ENCODE measurements at regions not wholly inside any gene's neighbourhood (a gene's known extent, or its start where the extent isn't known, plus 50 kb on each side); places are given as distances from the start of the nearest gene placed in this dataset.
"Not testable (repeated sequence)": the region's sequence is repeated elsewhere in the genome, so short reads cannot be mapped to it uniquely, and the experiment has no call there.

- Histone ChIP-seq H3K9me3 (ENCODE audit: insufficient read depth, low read depth, low read length) (no peaks in the 10 kb centered on the region; the same call in 1 of the 2 replicates), H3K36me3 (ENCODE audit: insufficient read depth, low read length) (no peaks in the 10 kb centered on the region), H3K27me3 (ENCODE audit: insufficient read depth, low read length, poor library complexity, severe bottlenecking) (no peaks in the 10 kb centered on the region), H3K9ac (ENCODE audit: low read depth, low read length, poor library complexity, severe bottlenecking) (no peak overlapping the region), H3K4me3 (ENCODE audit: low read length, poor library complexity, severe bottlenecking) (no peak overlapping the region), H3K4me2 (ENCODE audit: low read depth, low read length, poor library complexity, severe bottlenecking) (no peak overlapping the region), H3K4me1 (ENCODE audit: insufficient read depth, low read length, poor library complexity, severe bottlenecking) (no peaks in the 10 kb centered on the region), H3K79me2 (ENCODE audit: insufficient read depth, low read length) (no peaks in the 10 kb centered on the region), H2AFZ (ENCODE audit: low read length) (no peak overlapping the region), H3F3A (ENCODE audit: low read depth) (no peaks in the 10 kb centered on the region), H4K20me1 (ENCODE audit: insufficient read depth, low read length, poor library complexity, severe bottlenecking) (no peaks in the 10 kb centered on the region), H3K9me2 (replicated peaks; ENCODE audit: low read depth, low read length) (no peaks in the 10 kb centered on the region)
- no peak for TF ChIP-seq EZH2phosphoT487 (IDR thresholded peaks at IDR 0.05; ENCODE audit: borderline replicate concordance)
- TF ChIP-seq, protein P1, sequence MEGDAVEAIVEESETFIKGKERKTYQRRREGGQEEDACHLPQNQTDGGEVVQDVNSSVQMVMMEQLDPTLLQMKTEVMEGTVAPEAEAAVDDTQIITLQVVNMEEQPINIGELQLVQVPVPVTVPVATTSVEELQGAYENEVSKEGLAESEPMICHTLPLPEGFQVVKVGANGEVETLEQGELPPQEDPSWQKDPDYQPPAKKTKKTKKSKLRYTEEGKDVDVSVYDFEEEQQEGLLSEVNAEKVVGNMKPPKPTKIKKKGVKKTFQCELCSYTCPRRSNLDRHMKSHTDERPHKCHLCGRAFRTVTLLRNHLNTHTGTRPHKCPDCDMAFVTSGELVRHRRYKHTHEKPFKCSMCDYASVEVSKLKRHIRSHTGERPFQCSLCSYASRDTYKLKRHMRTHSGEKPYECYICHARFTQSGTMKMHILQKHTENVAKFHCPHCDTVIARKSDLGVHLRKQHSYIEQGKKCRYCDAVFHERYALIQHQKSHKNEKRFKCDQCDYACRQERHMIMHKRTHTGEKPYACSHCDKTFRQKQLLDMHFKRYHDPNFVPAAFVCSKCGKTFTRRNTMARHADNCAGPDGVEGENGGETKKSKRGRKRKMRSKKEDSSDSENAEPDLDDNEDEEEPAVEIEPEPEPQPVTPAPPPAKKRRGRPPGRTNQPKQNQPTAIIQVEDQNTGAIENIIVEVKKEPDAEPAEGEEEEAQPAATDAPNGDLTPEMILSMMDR (conservative IDR thresholded peaks at IDR 0.05; ENCODE audit: low read length) = no peak
Observed at GRCh38 chr13:47696674-47697073, 304.4 kb downstream of the SUCLA2 start.

DNA sequence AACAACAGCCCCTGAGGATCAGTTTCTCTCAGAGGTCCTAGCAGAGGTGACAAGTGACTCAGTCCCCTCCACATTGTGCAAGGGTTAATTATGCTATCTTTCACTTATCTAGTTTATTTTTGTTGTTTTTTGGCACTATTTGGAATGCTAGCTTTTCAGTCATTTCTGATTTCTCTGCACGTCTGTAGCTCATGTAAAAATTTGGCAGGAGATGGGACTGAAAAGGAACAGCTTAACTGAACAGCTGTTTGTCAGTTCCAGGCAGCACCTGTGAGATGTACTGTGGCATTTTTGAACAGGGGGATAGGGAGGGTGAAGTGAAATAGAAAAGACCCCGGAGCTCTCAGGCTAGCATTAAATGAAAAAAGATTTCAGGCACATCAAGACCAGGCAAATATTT is 313.5 kb downstream of the SUCLA2 start:
- Histone ChIP-seq H3K9ac (ENCODE audit: low read depth, low read length, poor library complexity, severe bottlenecking) (no peak overlapping the region), H3K9me3 (ENCODE audit: insufficient read depth, low read depth, low read length) (no peaks in the 10 kb centered on the region), H4K20me1 (ENCODE audit: insufficient read depth, low read length, poor library complexity, severe bottlenecking) (no peaks in the 10 kb centered on the region), H3K4me1 (ENCODE audit: insufficient read depth, low read length, poor library complexity, severe bottlenecking) (no peaks in the 10 kb centered on the region), H3F3A (ENCODE audit: low read depth) (no peaks in the 10 kb centered on the region), H3K27me3 (ENCODE audit: insufficient read depth, low read length, poor library complexity, severe bottlenecking) (no peaks in the 10 kb centered on the region), H3K36me3 (ENCODE audit: insufficient read depth, low read length) (no peaks in the 10 kb centered on the region), H3K4me2 (ENCODE audit: low read depth, low read length, poor library complexity, severe bottlenecking) (no peak overlapping the region), H3K79me2 (ENCODE audit: insufficient read depth, low read length) (no peaks in the 10 kb centered on the region), H2AFZ (ENCODE audit: low read length) (no peak overlapping the region), H3K9me2 (replicated peaks; ENCODE audit: low read depth, low read length) (no peaks in the 10 kb centered on the region), H3K4me3 (ENCODE audit: low read length, poor library complexity, severe bottlenecking) (no peak overlapping the region)
- TF ChIP-seq, protein P1 (conservative IDR thresholded peaks at IDR 0.05; ENCODE audit: low read length) = no peak

DNA sequence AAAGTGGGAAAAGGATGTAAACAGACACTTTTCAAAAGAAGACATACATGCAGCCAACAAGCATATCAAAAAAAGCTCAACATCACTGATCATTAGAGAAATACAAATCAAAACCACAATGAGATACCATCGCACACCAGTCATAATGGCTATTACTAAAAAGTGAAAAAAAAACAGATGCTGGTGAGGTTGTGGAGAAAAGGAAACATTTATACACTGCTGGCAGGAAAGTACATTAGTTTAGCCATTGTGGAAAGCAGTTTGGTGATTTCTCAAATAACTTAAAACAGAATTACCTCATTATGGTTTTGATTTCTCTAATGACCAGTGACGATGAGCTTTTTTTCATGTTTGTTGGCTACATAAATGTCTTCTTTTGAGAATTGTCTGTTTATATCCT is 315.9 kb downstream of the SUCLA2 start:
- not testable (repeated sequence) for H3K4me2 ChIP-seq (ENCODE audit: low read depth, low read length, poor library complexity, severe bottlenecking); H3K9me2 ChIP-seq (replicated peaks; ENCODE audit: low read depth, low read length); H3F3A ChIP-seq (ENCODE audit: low read depth); H3K79me2 ChIP-seq (ENCODE audit: insufficient read depth, low read length); H3K4me1 ChIP-seq (ENCODE audit: insufficient read depth, low read length, poor library complexity, severe bottlenecking); H3K36me3 ChIP-seq (ENCODE audit: insufficient read depth, low read length); H4K20me1 ChIP-seq (ENCODE audit: insufficient read depth, low read length, poor library complexity, severe bottlenecking); H3K27me3 ChIP-seq (ENCODE audit: insufficient read depth, low read length, poor library complexity, severe bottlenecking); H3K4me3 ChIP-seq (ENCODE audit: low read length, poor library complexity, severe bottlenecking); H3K9me3 ChIP-seq (ENCODE audit: insufficient read depth, low read depth, low read length); H2AFZ ChIP-seq (ENCODE audit: low read length); H3K9ac ChIP-seq (ENCODE audit: low read depth, low read length, poor library complexity, severe bottlenecking)

GRCh38 chr13:47680748-47681147 is 320.3 kb downstream of the SUCLA2 start:
- H3K9ac ChIP-seq (ENCODE audit: low read depth, low read length, poor library complexity, severe bottlenecking) = no peak overlapping the region
- no peak for TF ChIP-seq EZH2phosphoT487 (IDR thresholded peaks at IDR 0.05; ENCODE audit: borderline replicate concordance)
- TF ChIP-seq, protein P1 (conservative IDR thresholded peaks at IDR 0.05; ENCODE audit: low read length) = no peak
- H3K4me3 ChIP-seq (ENCODE audit: low read length, poor library complexity, severe bottlenecking) = no peak overlapping the region
- H3F3A ChIP-seq (ENCODE audit: low read depth) = no peaks in the 10 kb centered on the region
- H3K9me2 ChIP-seq (replicated peaks; ENCODE audit: low read depth, low read length) = no peaks in the 10 kb centered on the region
- no peaks in the 10 kb centered on the region for H4K20me1 ChIP-seq (ENCODE audit: insufficient read depth, low read length, poor library complexity, severe bottlenecking)
- no peaks in the 10 kb centered on the region for H3K79me2 ChIP-seq (ENCODE audit: insufficient read depth, low read length)
- H3K4me1 ChIP-seq (ENCODE audit: insufficient read depth, low read length, poor library complexity, severe bottlenecking) = no peaks in the 10 kb centered on the region
- H3K9me3 ChIP-seq (ENCODE audit: insufficient read depth, low read depth, low read length) = no peaks in the 10 kb centered on the region
- H3K36me3 ChIP-seq (ENCODE audit: insufficient read depth, low read length) = no peaks in the 10 kb centered on the region
- no peaks in the 10 kb centered on the region for H3K27me3 ChIP-seq (ENCODE audit: insufficient read depth, low read length, poor library complexity, severe bottlenecking)
- no peak overlapping the region for H2AFZ ChIP-seq (ENCODE audit: low read length)
- no peak overlapping the region for H3K4me2 ChIP-seq (ENCODE audit: low read depth, low read length, poor library complexity, severe bottlenecking)

Data from Loucy (cell line).